ENCODE measurements at regions not wholly inside any gene's neighbourhood (a gene's known extent, or its start where the extent isn't known, plus 50 kb on each side); places are given as distances from the start of the nearest gene placed in this dataset.
"Not testable (repeated sequence)": the region's sequence is repeated elsewhere in the genome, so short reads cannot be mapped to it uniquely, and the experiment has no call there.

DNA sequence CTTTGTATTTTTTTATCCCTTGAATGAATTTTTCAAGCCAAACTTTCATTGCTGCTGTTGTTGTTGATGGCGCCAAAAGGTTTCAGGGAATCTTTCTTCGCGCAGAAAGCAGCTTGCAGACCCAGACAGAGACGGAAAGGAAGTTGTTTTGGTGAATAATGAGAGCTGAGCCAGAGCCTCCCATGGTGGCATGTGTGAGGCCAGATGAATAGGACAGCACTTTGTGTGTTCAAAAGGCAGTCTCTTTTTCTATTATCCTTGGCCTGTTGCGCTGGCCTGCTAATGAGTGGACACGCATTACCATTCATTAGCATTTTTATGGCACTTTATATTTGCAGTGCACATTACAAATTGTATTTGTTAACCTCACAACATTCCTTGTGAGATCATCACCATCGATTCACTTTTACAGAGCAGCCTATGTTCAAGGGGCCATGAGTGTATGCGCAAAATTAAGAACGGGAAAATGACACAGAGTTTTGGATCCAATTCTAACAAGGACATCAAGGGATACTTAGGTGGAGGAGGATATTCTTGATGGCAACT lies 754.7 kb downstream of the BCL11A start:
- no peak for DNase-seq (ENCODE audit: low read depth in 2 of 2)

DNA sequence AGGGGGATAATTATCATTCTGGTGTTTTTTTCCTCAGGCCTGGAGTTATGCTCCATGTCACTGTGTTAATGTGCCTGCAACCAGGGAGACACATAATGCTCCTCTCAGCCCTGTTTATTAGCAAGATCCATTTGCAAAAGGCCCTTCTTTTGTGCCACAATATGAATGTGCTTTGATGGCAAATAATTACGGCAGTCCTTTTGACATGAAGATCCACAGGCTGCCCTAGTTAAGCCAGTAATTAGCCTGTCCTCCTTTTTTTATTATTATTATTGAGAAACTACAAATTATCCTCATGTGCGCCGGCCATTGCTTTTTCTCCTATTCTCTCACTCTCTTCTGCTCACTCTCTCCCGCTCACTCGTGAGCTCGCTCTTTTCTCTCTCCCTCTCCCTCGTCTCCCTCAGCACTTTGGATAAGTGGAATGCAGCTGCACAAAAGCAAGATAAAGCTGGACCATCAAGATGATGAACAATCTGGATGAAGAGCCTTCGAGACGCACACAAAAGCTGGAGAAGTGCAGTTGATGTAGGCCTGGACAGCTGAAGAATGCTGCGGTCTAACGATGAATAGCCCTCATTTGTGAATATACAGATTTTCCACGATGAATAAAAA lies 762.3 kb downstream of the BCL11A start:
- no peak for DNase-seq (ENCODE audit: low read depth in 2 of 2)

DNA sequence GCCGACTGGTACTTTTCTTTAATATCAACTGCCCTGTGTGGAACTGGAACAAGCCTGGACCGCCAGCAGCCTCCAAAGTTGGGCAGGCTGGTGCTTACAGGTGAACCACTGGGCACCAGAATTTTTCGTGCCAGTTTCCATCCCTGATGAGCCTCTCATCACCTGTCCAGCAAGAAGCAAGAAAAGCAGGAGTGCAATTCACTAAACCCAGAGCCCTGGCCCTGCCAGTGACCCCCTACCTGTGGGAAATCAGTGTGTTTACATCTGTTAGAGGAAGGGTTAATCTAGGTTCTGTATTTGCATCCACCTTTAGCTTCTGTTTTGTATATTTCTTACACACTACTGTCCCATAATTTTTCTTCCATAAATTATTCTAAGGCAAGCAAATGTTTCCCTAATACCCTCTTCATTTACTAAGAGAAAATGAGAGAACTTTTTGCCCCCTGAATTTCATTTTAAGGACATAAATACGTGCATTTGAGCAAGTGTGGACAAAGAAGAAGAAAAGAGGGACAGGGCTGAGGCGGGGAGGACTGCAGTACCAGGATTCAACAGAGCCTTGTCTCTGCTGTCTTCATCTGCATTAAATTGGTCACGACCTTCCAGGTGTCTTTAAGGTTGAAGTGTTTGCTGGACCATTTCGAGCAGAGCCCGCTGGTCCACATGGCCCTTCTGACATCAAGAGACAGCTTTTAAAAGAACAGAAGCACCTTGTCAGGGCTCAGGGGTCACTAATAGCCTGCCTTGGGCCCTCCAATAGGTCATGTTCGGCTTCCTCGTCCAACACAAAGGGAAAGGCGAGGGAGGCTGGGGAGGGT lies 763.1 kb downstream of the BCL11A start:
- DNase-seq (ENCODE audit: low read depth in 2 of 2): no peak

DNA sequence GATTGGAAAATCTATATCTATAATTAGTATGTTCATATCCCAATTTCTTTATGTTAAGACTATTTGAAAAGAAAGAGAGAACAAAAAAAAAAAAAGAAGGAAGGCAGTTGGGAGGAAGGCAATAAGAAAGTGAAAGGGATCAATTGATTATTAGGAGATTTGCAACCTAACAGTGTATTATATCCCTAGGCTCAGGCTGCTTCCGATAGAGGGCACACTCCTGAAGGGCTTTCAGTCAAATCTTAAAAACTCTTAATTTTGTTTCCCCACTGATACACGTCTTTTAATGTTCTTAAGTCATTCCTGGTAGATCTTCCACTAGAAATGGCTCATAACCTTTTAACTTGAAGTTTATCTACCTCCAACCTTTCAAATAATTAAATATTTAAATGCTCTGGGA lies 763.9 kb downstream of the BCL11A start:
- DNase-seq (ENCODE audit: low read depth in 2 of 2): no peak

DNA sequence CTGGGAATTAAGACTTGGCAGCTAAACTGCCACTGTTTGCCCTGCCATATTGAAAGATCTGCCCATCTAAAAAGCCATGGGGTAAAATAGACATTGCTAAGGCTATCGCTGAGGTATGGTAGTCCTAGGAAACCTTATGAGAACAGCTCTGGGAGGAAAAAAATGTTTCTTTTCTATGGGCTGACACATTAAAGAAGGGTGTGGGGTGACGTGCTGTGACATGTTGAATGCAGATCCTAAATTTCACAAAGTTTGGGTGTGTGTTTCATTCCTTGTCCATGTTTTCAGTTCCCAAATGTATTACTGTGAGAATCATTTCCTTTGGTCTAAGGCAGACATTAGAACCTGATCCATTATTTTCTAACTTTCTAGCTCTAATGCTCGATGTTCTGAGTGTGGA lies 766.4 kb downstream of the BCL11A start:
- DNase-seq (ENCODE audit: low read depth in 2 of 2): no peak

DNA sequence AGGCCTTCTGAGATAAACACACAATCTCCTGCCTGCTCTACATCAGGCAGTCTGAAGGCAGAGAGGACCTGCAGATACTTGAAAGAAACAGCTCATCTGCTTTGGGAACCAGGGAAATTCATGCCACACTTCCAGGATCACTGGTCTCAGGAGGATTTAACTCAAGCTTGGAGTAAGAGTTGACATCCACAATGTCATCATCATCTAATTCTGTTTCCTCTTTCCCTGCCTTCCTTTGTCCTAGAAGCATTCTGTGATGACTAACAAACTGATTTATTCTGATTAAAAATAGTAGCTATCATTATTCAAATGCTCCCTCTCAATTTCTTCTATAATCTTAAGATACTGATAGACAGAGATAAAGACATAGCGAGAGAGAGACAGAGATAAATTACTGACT lies 766.8 kb downstream of the BCL11A start:
- no peak for DNase-seq (ENCODE audit: low read depth in 2 of 2)

DNA sequence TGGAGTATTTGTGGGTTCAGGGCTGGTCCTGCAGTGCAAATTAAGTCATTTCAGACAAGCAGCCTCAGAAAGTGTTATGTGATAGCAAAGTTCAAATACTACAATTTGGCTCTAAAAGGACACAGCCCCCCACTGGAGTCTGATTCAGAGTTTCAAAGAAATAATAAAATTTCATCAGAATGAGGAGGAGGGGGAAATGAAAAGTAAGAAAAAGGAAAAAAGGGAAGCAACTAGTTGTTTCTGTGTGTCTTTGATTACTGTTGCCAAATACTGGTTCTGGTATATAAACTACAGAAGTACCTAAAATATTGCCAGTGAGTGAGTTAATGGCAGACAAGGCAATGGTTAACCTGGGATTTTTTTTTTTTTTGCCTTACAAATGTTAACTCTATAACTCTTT lies 773.9 kb downstream of the BCL11A start:
- DNase-seq (ENCODE audit: low read depth in 2 of 2): no peak

DNA sequence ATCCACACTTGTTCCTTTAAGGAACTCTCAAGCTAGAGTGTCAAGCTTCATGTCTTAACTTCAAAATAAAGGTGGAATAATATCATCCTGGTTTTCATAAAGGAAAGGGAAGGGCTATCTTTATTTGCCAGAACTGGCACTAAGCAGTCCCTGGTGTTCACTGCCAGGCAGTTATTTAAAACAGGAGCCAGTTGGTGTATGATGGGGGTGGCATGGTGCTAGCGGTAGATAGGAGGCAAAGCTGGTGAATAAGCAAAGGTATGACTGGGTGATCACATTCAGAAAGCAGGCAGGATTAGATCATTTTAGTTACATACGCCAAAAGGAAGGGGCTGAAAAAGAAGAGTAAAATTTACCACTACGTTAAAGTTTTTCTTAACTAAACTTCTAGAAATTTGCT lies 776.3 kb downstream of the BCL11A start:
- DNase-seq (ENCODE audit: low read depth in 2 of 2): no peak

DNA sequence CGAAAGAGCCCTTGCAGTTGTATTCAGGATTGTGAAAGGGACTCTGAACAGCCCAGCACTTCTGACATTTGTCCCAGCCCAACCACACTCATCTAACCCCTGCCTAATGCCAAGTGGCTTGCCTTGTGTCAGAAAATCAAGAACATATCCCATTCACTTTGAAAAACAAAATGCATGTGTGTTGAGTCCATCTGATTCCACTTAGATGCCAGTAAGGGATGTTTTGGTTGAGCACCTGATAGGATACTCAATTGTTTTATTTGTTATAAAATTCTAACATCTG lies 776.8 kb downstream of the BCL11A start:
- no peak for DNase-seq (ENCODE audit: low read depth in 2 of 2)

DNA sequence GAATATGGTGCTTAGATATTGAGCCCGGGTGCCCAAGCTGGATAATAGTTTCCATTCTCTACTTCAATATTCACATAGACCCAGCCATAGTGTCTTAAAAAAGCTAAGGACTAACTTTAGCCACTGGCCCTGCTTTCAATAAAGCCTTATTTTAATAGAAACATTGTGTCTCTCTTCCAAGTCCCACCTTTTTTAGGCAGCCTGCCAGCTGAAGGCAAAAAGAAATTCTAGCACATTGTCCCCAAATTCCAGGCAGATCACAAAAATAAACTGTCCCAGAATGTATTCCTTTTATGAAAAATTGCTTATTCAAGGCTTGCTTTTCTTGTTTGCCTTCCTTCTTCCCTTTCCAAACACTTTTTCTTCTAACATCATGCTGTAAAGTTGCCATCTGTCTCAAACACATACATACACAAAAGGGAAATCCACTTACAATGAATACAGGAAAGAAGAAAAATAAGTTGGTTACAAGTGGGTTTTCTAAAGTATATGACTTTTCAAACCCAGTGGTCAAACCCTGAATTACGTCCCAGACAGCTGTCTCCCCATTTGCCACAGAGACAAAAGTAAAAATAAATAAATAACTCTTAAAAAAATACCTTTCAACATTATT lies 778.5 kb downstream of the BCL11A start:
- no peak for DNase-seq (ENCODE audit: low read depth in 2 of 2)

DNA sequence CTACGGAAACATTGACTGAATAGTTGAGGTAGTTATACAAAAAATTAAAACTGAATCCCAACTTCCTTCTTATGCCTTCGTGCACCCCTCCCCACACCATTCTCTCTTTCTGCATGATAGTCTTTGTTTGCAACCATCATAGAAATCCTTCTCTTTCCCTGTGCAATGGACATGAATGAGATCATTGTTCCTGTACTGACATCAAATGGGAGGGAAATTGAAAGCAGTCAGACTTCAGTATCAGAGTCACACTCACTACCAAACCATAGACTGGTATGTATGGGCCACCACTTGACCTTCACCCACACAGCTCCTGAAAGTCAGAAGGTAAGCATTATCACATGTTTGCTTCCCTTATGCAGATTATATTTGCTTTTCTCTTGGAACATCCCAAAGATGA lies 782.8 kb downstream of the BCL11A start:
- no peak for DNase-seq (ENCODE audit: low read depth in 2 of 2)

DNA sequence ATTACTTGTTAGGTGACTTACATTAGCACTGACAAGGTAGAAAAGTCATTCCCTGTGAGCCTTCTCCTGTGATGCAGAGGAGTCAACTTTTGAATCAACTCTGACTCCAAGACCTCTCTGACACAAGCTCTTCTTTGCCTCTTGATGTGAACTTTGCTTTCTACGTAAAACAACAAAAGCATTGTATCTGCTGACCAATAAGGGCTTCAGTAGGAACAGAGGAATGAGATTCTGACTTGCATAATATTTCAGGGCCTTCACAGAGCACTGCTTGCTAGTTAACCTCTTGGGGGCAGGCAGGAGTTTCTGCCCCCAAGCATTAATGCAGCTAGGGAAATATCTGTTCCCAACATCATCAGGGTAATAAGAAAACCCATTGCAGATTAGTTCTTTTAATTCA lies 791.5 kb downstream of the BCL11A start:
- DNase-seq (ENCODE audit: low read depth in 2 of 2): no peak

DNA sequence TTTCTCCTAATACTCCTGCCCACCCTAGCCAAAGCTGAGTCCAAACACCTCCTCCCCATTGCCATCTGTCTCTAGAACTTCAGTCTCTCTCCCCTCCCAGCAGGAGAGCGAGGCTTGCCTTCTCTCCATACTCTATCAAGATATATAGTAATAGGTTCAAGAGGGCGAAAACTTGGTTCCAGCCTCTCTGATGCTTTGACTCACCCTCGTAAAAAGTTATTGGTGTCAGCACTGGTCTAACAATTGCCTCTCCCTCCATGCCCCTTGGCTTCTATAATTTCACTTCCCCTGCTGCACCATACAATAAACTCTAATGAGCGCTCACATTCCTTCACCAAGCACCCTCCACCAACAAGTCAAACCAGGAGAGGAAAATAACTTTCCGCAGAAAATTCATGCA lies 797.3 kb downstream of the BCL11A start:
- DNase-seq (ENCODE audit: low read depth in 2 of 2): no peak

DNA sequence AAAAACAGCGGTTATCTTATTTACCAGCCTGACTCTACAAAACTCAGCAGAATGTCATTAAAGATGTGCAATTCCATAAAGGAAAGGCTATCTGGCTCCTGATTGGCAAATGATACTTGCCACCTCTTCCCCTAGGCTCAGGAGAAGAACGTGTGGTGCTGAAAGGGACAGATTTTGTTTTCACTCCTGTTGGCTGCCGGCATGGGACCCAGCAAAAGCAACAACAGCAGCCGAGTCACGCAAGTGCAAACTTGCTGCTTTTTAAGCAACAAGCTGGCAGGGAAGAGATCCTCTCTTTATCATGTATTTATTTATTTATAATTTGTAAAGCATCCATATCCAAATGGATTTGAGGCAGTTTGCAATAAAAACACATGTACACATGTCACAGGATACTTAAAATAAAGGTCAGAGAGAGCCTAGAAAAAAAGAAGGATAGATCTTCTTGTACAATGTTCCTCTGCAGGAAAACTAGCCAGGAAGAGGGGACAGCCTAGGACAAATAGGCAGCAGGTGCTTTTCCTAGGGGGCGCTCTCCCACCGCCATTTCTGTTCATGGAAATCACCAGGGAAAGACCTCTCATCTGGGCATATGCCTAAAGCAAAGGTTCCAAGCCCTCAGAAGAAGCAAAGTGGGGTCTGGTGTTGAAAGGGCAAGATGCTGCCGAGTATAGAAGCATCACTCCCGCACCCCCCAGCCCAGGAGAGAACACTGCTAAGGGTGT lies 799.3 kb downstream of the BCL11A start:
- DNase-seq (ENCODE audit: low read depth in 2 of 2): no peak

DNA sequence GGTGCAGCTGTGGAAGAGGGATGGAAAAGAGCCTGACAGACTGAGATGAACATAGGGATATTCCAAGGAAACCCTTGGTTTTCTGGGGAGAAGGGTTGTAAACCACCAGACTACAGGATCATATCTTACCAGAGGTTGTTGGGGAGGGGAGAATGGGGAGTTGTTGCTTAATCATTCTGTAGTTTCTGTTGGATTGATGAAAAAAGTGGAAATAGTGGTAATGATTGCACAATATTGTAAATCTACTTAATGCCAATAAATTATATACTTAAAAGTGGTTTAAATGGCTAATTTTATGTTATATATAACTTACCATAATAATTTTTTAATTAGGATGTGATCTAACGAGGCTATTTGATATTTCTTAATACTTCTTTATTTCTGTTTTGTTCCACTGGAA lies 800.9 kb downstream of the BCL11A start:
- no peak for DNase-seq (ENCODE audit: low read depth in 2 of 2)

DNA sequence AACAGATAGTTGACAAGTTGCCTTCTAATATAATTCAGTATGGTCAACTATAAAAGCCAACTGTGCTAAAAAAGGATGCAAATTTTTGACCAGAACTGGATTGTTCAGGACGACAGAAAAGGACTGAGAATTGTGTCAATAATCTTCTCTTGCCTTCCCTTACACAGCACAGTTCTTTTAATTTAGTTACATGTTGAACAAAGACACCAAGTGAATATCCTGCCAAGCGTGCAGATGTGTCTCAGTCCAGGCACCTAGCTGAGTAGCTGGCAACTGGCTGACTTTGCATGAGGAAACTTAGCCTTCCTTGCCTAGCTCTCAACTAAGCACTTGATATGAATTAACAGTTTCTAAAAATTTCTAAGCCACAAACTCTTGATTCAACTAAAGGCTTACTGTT lies 801.4 kb downstream of the BCL11A start:
- no peak for DNase-seq (ENCODE audit: low read depth in 2 of 2)

DNA sequence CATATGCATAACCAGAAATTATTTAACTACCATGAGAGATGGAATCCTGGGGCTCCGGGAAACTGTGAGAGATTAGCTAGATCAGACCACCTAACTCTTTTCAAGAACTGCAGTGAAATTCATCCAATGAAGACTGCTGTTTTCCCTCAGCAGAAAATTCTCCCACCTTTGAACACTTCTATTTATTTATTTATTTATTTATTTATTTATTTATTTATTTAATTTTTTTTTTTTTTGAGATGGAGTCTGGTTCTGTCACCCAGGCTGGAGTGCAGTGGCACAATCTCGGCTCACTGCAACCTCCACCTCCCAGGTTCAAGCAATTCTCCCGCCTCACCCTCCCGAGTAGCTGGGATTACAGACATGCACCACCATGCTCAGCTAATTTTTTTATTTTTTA lies 802.2 kb downstream of the BCL11A start:
- not testable (repeated sequence) for DNase-seq (ENCODE audit: low read depth in 2 of 2)

DNA sequence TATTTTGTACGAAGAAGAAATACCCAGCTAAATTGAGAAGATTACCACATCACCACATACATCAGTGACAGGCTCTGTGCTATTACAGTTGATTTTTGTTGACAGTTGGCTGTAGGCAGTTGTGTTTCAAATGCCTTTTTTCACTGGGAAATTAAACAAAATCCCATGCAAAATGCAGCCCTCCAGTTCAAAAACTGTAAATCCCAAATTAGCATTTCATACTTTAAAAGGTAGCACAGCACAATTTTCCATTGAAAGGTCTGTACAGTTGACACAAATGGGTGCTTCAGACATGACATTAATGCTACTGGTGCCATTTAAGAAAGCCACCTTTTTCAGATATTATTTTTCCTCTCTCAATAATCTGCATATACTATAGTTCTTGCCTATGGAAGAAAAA lies 807.2 kb downstream of the BCL11A start:
- DNase-seq (ENCODE audit: low read depth in 2 of 2): no peak

DNA sequence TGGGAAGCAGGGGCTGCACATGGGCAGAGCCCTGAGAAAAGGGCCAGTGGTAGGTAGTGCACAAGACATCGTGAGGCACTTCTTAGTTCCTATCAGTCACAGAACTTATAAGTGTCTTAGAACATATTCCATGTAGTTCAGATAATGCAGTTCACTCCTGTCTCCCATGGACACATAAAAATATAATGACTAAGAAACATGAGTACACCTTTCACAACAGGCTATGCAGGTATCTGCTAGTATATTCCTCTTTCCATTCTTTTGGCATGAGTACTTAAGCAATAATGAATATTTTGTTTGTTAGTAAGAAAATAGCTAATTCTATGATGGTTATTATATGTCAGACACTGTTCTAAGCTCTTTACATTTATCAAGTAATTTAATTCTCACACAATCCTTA lies 808.4 kb downstream of the BCL11A start:
- DNase-seq (ENCODE audit: low read depth in 2 of 2): no peak

DNA sequence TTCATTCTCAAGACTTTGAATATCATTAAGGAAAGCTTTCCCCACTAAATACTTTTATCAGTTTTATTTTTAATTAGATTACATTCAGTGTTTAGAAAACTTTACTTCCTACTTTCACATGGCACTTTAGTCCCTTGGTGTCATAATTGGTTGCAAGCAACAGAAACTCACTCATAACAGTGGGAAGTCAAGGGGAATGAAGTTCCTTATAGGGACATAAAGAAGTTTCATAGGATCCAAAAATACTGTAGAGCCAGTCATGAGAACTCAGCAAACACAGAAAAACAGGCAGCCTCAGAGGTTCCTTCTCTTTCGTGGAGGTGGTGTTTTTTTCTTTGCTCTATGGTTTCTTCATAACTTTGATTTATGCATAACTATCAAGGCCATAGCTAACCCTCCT lies 809.0 kb downstream of the BCL11A start:
- no peak for DNase-seq (ENCODE audit: low read depth in 2 of 2)

DNA sequence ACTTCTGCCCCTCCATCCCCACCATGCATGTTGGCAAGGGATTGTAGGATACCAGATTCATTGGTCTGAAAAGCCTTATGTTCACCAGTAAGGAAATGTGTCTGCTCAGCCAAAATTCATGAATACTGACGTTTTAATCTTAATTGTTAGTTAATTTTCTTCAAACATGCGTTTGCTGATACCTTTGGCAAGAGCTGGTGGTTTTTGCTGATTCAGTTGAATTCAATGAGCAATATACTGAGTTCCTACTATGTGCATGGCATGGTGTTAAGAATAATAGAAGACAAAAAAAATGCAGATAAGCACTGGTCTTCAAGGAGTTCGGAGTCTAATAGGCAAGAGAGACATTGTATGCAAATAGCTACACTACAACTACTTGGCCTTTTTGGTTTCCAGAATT lies 811.6 kb downstream of the BCL11A start:
- DNase-seq (ENCODE audit: low read depth in 2 of 2): no peak

DNA sequence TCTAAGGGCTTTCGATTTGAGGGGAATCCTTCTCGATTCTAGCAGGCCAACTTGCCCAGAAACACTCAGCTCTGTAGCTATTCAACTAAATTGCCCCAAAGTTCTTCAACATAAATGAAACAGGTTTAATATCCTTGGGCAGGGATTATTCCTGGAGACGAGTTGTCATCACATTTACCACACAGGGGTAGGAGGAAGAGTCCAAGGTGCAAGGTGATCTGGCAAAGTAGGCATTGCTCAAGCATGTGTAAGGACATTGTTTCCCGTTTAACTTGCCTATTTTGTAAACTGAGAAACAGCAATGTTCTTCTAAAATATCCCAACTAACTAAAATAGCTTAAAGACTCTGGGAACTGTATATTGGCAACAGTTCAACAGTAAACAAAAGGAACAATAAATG lies 814.3 kb downstream of the BCL11A start:
- no peak for DNase-seq (ENCODE audit: low read depth in 2 of 2)

DNA sequence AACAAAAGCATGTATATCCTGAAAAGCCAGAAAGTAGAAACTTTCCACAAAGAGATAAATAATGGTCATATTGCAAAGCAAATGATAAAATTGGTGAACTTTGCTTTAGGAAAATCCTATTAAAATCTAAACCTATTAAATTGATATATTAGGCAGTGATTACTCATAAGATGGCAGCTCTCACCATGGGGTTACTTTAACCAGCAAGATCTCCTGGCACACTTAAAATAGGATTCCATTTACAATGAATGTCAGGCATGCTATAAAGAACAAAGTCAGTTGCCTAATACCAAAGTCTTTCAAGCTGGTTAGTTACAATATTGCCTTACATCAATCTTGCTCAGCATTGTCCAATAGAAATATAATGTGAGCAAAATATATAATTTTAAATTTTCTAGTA lies 816.2 kb downstream of the BCL11A start:
- no peak for DNase-seq (ENCODE audit: low read depth in 2 of 2)

All from stimulated activated CD4-positive, alpha-beta T cell treated with anti-CD3 and anti-CD28 coated beads, Interleukin-4, amount 100 ng/mL, for 48 hours (primary cell).